ENCODE measurements at regions not wholly inside any gene's neighbourhood (a gene's known extent, or its start where the extent isn't known, plus 50 kb on each side); places are given as distances from the start of the nearest gene placed in this dataset.

GRCh38 chr3:147311716-147312115, 94.6 kb downstream of the ZIC4 start:
- TF ChIP-seq BHLHE40 (IDR thresholded peaks at IDR 0.05; ENCODE audit: borderline replicate concordance): no peak
- TF ChIP-seq SUZ12 (IDR thresholded peaks at IDR 0.05): no peak
- no peak for TF ChIP-seq ZNF384 (IDR thresholded peaks at IDR 0.05)
- no peak for TF ChIP-seq CTBP1 (IDR thresholded peaks at IDR 0.05; ENCODE audit: borderline replicate concordance)
- no peak for TF ChIP-seq HDGF (IDR thresholded peaks at IDR 0.05; ENCODE audit: borderline replicate concordance)
- no peak for TF ChIP-seq L3MBTL2 (conservative IDR thresholded peaks at IDR 0.05)
- no peak for TF ChIP-seq SP1 (IDR thresholded peaks at IDR 0.05)
- no peak for TF ChIP-seq PKNOX1 (IDR thresholded peaks at IDR 0.05)
- no peak for TF ChIP-seq FOXM1 (IDR thresholded peaks at IDR 0.05; ENCODE audit: borderline replicate concordance)
- no peak for TF ChIP-seq FOXA1 (IDR thresholded peaks at IDR 0.05)

Data from HEK293T (cell line).